Activated CD4-positive, alpha-beta T cell treated with anti-CD3 and anti-CD28 coated beads, Interleukin-2, amount 10 ng/mL, durations not matched to agents 7 days and 5 days (primary cell): ENCODE measurements at regions not wholly inside any gene's neighbourhood (a gene's known extent, or its start where the extent isn't known, plus 50 kb on each side); places are given as distances from the start of the nearest gene placed in this dataset.
"Not testable (repeated sequence)": the region's sequence is repeated elsewhere in the genome, so short reads cannot be mapped to it uniquely, and the experiment has no call there.

Experiments used
- CTCF ChIA-PET: fragments of 350-600 bp; sonication (Branson Sonifier 250); formaldehyde crosslinking; loops from one replicate; lab custom pipeline; 2021; ENCODE audit warnings: antibody characterized with exemption; lab: Charles Lee
- POLR2A ChIA-PET: fragments of 350-600 bp; sonication (Branson Sonifier 250); formaldehyde crosslinking; loops from one replicate; lab custom pipeline; 2021; ENCODE audit warnings: antibody characterized with exemption; lab: Charles Lee
- DNase-seq: peaks from one replicate; pipeline ENCODE4 v3.0.0-alpha.2; 2020
- H3K27ac Mint-ChIP-seq: one replicate; pipeline ENCODE4 v1.8.0; 2021; ENCODE audit warnings: mild to moderate bottlenecking, moderate library complexity, mixed read lengths
- H3K27me3 Mint-ChIP-seq: one replicate; pipeline ENCODE4 v1.8.0; 2021; ENCODE audit warnings: mixed read lengths
- H3K36me3 Mint-ChIP-seq: one replicate; pipeline ENCODE4 v1.8.0; 2021; ENCODE audit warnings: low read depth, mixed read lengths
- H3K4me1 Mint-ChIP-seq: one replicate; pipeline ENCODE4 v1.8.0; 2021; ENCODE audit warnings: mixed read lengths
- H3K4me3 Mint-ChIP-seq: one replicate; pipeline ENCODE4 v1.8.0; 2021; ENCODE audit warnings: mild to moderate bottlenecking, moderate library complexity, mixed read lengths
- H3K9me3 Mint-ChIP-seq: one replicate; pipeline ENCODE4 v1.8.0; 2021; ENCODE audit warnings: mixed read lengths

DNA sequence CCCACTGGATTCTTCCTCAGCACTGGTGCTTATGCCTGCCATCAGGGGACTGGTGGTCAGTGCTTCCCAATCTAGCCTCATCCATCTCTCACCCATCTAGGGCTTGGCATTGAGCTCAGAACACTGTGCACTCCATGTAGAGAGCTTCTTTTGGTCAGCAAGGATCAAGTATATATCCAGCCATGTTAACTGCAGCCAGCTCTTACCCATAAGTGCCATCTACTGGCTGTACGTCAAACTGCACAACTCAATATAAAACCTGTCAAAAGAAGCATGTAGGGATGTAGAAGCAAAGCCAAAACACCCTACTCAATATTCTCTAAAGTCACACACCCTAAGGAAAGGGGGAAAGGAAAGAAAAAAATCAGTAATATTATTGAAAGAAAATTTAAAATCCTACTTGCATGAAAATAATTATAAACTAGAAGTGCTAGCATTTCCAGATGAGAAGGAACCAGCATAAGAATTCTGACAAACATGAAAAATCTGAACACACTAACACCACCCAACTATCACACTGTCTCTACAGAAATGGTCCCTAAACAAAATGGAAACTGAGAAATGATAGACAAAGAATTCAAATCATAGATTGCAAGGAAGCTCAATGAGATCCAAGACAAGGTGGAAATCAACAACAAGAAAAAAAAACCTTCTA, 531.1 kb upstream of the STEAP1 start:
- ChIA-PET POLR2A (no interaction called here), CTCF (interaction anchor here (0.8 to 1.1 kb wide), 2 partner anchors 831 to 1380 kb away, joined by 3 read pairs; no protein-coding TSS in a partner anchor)
- Mint-ChIP-seq H3K27me3 (peaks cover 3% of the 10 kb centered on the region), H3K9me3 (no peaks in the 10 kb centered on the region), H3K36me3 (peaks cover 10% of the 10 kb centered on the region), H3K27ac (peak overlapping the region; percentile 78), H3K4me1 (peaks cover 31% of the 10 kb centered on the region), H3K4me3 (no peak overlapping the region)
- DNase-seq, result peak; percentile 50

DNA sequence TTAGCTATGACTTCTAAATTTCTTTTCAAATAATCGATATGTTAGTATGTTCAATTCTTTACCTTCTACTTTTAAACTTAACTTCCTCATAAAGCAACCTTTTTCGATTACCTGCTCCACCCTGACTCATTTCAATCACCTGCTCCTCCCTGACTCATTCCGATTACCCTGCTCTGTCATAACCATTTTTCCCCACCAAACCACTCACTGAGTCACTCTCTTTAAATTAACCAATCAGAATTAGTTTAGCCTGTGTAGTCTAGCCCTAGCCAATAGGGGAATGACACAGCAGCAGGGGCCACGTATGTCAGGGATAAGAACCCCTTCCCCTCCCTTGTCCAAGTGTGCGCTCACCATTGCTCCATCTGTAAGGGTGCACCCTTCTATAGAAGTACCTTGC, 530.1 kb upstream of the STEAP1 start:
- H3K27ac Mint-ChIP-seq, DNase-seq, H3K9me3 Mint-ChIP-seq, H3K4me3 Mint-ChIP-seq, H3K27me3 Mint-ChIP-seq, CTCF ChIA-PET, POLR2A ChIA-PET: not testable (repeated sequence)
- Mint-ChIP-seq H3K4me1 (peaks cover 29% of the 10 kb centered on the region), H3K36me3 (peaks cover 10% of the 10 kb centered on the region)

DNA sequence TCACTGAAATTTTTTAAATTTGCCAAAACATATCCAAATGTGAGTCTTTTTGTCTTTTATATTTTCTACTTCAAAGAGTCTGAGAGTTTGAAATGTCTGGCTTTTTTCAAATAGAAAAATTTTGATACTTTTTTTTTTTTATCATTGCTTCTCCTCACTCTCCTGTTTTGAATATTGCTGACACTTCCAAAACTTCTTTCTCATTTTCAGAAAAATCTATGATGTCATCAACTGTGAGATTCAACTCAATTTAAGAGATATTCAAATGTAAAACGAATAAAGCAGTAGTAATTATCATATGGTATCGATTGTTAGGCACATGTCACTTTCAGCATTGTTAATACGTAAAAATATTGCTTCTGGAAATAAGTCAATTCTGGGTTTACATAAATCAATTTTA, 505.8 kb upstream of the STEAP1 start:
- DNase-seq, result no peak
- no peak overlapping the region for H3K27ac Mint-ChIP-seq
- no peaks in the 10 kb centered on the region for H3K4me1 Mint-ChIP-seq
- H3K27me3 Mint-ChIP-seq, result peaks cover 2% of the 10 kb centered on the region
- H3K9me3 Mint-ChIP-seq, result no peaks in the 10 kb centered on the region
- H3K36me3 Mint-ChIP-seq, result no peaks in the 10 kb centered on the region
- POLR2A ChIA-PET, result no interaction called here
- no peak overlapping the region for H3K4me3 Mint-ChIP-seq
- CTCF ChIA-PET, result no interaction called here

DNA sequence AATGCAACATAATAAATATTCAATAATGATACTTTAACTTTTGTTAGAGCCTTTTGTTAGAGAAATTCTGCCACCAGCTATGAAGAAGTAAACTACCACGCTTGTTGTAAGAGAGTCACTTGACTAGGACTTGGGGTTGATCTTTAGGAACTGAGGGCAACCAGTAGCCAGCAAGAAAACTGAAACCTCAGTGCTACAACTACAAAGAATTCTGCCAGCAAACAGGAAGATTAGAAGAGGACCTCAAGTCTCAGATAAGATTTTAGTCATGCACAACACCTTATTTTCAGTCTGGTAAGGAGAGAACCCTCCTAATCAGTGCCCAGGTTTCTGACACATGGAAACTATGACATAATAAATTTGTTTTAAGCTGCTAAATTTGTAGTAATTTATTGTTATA, 498.3 kb upstream of the STEAP1 start:
- H3K4me3 Mint-ChIP-seq, result no peak overlapping the region
- ChIA-PET CTCF (no interaction called here), POLR2A (no interaction called here)
- H3K4me1 Mint-ChIP-seq, result no peaks in the 10 kb centered on the region
- H3K27me3 Mint-ChIP-seq, result no peaks in the 10 kb centered on the region
- H3K9me3 Mint-ChIP-seq, result no peaks in the 10 kb centered on the region
- DNase-seq, result no peak
- no peak overlapping the region for H3K27ac Mint-ChIP-seq
- no peaks in the 10 kb centered on the region for H3K36me3 Mint-ChIP-seq

DNA sequence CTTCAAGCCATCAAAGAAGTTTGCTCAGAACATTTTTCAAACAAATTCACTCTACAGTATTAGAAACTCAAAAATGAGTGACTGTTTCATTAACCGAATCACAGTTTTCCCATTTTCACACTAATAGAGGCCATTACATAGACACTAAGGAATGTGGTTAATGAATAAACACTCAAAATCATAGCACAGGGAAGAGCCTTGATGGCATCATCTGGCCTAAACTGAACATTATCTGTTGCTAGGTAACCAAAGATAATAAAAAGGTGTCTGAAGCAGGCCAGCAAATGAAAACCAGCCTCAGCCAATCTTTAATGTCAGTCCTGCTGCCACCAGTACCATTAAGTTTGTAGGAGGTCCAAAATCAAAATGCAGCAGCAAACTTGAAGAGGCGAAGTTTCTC, 492.4 kb upstream of the STEAP1 start:
- Mint-ChIP-seq H3K9me3 (no peaks in the 10 kb centered on the region), H3K27ac (no peak overlapping the region), H3K4me3 (no peak overlapping the region), H3K36me3 (no peaks in the 10 kb centered on the region), H3K4me1 (no peaks in the 10 kb centered on the region), H3K27me3 (no peaks in the 10 kb centered on the region)
- no peak for DNase-seq
- ChIA-PET CTCF (no interaction called here), POLR2A (no interaction called here)

DNA sequence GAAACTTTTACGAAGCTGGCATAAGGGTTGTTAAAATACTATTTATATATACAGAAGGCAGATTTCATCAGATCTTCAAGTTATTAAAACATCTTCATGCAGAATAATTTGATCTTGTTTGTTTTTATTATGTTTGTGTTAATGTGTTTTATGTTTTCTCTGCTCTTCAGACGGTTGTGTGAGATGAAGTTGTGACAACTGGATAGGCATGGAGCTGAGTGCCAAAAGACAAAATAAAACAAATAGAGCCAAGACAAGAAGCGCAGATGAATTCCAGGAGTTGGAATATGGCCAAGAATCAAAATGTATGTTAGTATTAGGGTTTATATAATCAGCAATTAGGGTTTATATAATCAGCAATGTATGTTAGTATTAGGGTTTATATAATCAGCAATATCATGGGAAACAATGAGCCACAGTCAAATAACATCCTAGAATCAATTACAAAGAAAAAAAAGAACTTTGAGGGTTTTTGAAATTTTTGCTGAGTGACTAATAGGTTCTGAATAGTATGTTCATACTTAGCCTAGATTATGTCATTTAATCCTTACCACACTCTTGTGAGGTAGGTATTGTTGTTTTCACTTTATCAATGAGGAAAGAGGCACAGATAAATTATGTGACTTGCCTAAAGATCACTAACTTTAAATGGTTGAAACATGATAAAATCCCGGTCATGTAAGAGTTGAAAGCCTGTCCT, 488.0 kb upstream of the STEAP1 start:
- Mint-ChIP-seq H3K9me3 (no peaks in the 10 kb centered on the region), H3K27me3 (no peaks in the 10 kb centered on the region), H3K4me1 (no peaks in the 10 kb centered on the region), H3K36me3 (no peaks in the 10 kb centered on the region), H3K27ac (no peak overlapping the region), H3K4me3 (no peak overlapping the region)
- ChIA-PET CTCF (no interaction called here), POLR2A (no interaction called here)
- no peak for DNase-seq

DNA sequence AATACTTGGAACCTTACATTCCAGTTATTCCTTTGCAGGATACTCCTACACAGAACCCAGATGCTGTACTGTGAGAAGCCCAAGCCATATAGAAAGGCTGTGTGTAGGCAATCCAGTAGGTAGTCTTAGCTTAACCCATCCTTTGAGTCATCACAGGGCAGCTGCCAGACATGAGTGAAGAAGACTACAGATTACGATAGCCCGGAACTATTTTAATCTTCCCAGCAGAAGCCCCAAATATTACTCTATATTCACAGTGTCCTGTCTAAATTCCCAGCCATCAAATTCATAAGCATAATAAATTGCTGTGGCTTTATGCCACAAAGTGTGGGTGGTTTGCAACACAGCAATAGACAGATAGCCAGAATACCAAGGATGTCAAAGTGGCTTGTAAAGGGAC, 474.1 kb upstream of the STEAP1 start:
- H3K4me1 Mint-ChIP-seq, result no peaks in the 10 kb centered on the region
- ChIA-PET CTCF (no interaction called here), POLR2A (no interaction called here)
- H3K4me3 Mint-ChIP-seq, result no peak overlapping the region
- peaks cover 2% of the 10 kb centered on the region for H3K9me3 Mint-ChIP-seq
- H3K36me3 Mint-ChIP-seq, result no peaks in the 10 kb centered on the region
- no peak overlapping the region for H3K27ac Mint-ChIP-seq
- DNase-seq, result no peak
- H3K27me3 Mint-ChIP-seq, result no peaks in the 10 kb centered on the region

DNA sequence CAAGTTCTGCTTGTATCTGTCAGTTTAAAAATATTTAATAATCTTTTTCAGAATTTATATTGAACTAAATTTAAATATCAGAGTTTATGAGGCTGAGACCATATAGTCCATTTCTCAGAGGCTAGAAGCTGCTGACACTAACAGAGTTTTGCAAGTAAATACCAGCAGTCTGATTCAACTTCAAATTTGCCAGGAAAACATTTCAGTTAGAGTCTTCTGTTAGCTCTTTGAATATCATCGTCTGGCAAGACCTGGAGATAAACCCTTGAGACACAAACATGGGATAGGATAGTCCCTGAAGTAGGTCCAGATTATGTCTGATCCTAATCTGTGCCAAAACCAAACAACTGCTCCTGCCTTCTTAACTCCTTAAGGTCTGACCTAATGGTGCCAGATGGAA, 472.8 kb upstream of the STEAP1 start:
- ChIA-PET POLR2A (no interaction called here), CTCF (no interaction called here)
- Mint-ChIP-seq H3K27ac (no peak overlapping the region), H3K4me3 (no peak overlapping the region), H3K4me1 (no peaks in the 10 kb centered on the region), H3K36me3 (no peaks in the 10 kb centered on the region), H3K9me3 (peaks cover 2% of the 10 kb centered on the region), H3K27me3 (no peaks in the 10 kb centered on the region)
- DNase-seq, result no peak

DNA sequence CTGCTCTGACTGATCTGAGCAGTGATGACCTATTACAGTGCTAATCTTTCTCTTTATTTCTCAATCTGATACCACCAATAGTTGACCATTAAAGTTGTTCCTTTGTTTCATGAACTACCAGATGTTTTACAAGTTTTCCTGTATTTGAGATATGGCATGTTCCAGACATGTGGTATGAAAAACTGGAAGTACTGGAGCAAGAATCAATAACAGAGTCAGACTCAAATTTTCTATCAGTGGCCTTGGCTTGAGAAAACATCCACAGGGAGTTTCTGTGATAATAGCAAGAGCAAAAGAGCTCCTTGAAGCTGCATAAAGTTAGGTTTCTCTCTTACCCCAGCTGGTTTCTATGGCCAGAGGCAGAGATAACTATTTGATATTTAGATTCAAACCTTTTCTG, 469.0 kb upstream of the STEAP1 start:
- DNase-seq, result no peak
- no peaks in the 10 kb centered on the region for H3K4me1 Mint-ChIP-seq
- CTCF ChIA-PET, result interaction anchor here (1.5 kb wide), 1 partner anchor 11 kb away, joined by 3 read pairs; no protein-coding TSS in a partner anchor
- POLR2A ChIA-PET, result no interaction called here
- H3K27me3 Mint-ChIP-seq, result no peaks in the 10 kb centered on the region
- no peak overlapping the region for H3K4me3 Mint-ChIP-seq
- no peaks in the 10 kb centered on the region for H3K36me3 Mint-ChIP-seq
- no peaks in the 10 kb centered on the region for H3K9me3 Mint-ChIP-seq
- no peak overlapping the region for H3K27ac Mint-ChIP-seq

DNA sequence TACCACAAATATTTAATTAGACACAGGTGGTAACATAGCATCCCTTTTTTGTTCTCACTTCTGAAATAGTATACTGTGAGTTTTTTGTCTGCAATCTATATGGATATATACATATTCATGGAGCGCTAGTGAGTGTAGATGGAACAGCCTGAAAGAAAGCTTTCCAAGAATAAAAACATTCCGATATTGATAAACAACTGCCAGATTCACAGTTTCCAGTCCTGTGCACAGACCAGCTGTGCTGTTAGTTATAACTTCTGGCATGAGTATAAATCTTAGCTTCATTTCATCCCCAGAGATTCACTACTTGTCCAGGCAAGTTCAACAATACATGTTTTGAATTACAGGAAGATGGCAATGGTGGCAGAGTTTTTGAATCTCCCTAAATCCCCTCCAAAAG, 467.1 kb upstream of the STEAP1 start:
- CTCF ChIA-PET, result interaction anchor here (1.1 kb wide), 1 partner anchor 15 kb away, joined by 3 read pairs; no protein-coding TSS in a partner anchor

DNA sequence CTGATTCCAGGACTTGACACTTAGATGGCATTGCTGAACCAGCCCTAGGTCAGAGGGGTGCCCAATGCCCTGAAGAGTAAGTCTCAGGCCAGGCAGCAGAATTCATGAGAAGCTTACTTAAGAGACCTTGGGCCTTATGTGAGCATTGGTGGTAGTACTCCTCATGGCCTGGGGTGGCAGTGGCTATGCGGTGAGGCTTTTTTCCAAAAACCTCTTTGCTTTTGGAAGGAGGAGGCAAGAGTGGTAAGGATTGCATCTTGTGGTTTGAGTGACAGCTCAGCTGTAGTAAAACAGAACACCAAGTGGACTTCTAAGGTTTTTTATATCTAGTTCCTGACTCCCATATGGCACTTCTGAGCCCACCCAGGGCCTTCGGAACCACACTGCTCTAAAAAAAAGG, 459.0 kb upstream of the STEAP1 start:
- H3K36me3 Mint-ChIP-seq, result no peaks in the 10 kb centered on the region
- no peak overlapping the region for H3K27ac Mint-ChIP-seq
- no peaks in the 10 kb centered on the region for H3K4me1 Mint-ChIP-seq
- no peaks in the 10 kb centered on the region for H3K9me3 Mint-ChIP-seq
- no peaks in the 10 kb centered on the region for H3K27me3 Mint-ChIP-seq
- CTCF ChIA-PET, result interaction anchor here (1.6 kb wide), 1 partner anchor 9 kb away, joined by 3 read pairs; no protein-coding TSS in a partner anchor
- no peak for DNase-seq
- POLR2A ChIA-PET, result no interaction called here
- H3K4me3 Mint-ChIP-seq, result no peak overlapping the region

More for the DNA sequence above, 467.1 kb upstream of the STEAP1 start:
- Mint-ChIP-seq H3K36me3 (no peaks in the 10 kb centered on the region), H3K9me3 (no peaks in the 10 kb centered on the region), H3K27ac (no peak overlapping the region), H3K4me3 (no peak overlapping the region), H3K4me1 (no peaks in the 10 kb centered on the region), H3K27me3 (no peaks in the 10 kb centered on the region)
- DNase-seq, result no peak
- POLR2A ChIA-PET, result no interaction called here

DNA sequence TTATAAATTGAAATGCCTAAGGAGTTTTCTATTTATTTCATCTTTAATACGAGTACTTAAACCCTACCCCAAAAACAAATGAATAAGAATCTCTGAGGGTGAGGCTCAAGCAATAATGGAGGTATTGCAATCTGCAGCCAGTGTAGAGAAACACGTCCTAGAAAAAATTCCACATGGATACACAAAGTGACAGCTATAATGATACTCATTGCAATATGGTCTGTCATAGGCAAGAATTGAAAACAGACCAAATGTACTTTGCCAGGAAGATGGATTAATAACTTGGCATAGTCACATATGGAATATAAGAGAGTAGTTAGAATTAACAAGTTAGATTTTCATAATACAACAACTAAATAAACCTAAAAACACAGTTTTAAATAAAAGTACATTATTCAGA, 440.1 kb upstream of the STEAP1 start:
- Mint-ChIP-seq H3K9me3 (no peaks in the 10 kb centered on the region), H3K4me3 (no peak overlapping the region), H3K4me1 (no peaks in the 10 kb centered on the region), H3K27me3 (no peaks in the 10 kb centered on the region), H3K27ac (no peak overlapping the region), H3K36me3 (no peaks in the 10 kb centered on the region)
- no peak for DNase-seq
- POLR2A ChIA-PET, result no interaction called here
- CTCF ChIA-PET, result no interaction called here

DNA sequence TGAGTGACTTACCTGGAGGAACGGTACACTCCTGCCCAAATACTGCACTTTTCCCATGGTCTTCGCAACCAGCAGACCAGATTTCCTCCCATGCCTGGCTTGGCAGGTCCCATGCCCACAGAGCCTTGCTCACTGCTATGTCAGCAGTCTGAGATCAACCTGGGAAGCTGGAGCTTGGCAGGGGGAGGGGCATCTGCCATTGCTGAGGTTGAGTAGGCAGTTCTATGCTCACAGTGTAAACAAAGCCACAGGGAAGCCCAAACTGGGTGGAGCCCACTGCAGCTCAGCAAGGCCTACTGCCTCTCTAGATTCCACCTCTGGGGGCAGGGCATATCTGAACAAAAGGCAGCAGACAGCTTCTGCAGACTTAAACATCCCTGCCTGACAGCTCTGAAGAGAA, 435.3 kb upstream of the STEAP1 start:
- H3K27ac Mint-ChIP-seq, CTCF ChIA-PET, H3K4me3 Mint-ChIP-seq, H3K4me1 Mint-ChIP-seq, H3K27me3 Mint-ChIP-seq, H3K36me3 Mint-ChIP-seq, POLR2A ChIA-PET, H3K9me3 Mint-ChIP-seq, DNase-seq: not testable (repeated sequence)
